Fibroblast of lung (primary cell): ENCODE measurements at regions not wholly inside any gene's neighbourhood (a gene's known extent, or its start where the extent isn't known, plus 50 kb on each side); places are given as distances from the start of the nearest gene placed in this dataset.

ENCODE experiments used
- DNase-seq, 2 donors: peaks; one replicate each; pipeline versions ENCODE4 v3.0.0 to v3.0.0-alpha.2; 2010; ENCODE audit warnings: low read depth in 2 of 2
- H2AFZ ChIP-seq: 2 replicates; pipeline ENCODE4 v1.5.1; 2012; ENCODE audit warnings: low read length, control low read depth, inconsistent platforms
- H3K27ac ChIP-seq: 2 replicates; pipeline ENCODE4 v1.5.1; 2011; ENCODE audit warnings: low read length, control low read depth; ENCODE audit not compliant: insufficient read depth
- H3K27me3 ChIP-seq: 2 replicates; pipeline ENCODE4 v1.5.1; 2011; ENCODE audit warnings: mild to moderate bottlenecking, low read length; ENCODE audit not compliant: control insufficient read depth, insufficient read depth
- H3K36me3 ChIP-seq: 2 replicates; pipeline ENCODE4 v1.5.1; 2011; ENCODE audit warnings: low read length; ENCODE audit not compliant: control insufficient read depth, insufficient read depth
- H3K4me1 ChIP-seq: 2 replicates; pipeline ENCODE4 v1.5.1; 2011; ENCODE audit warnings: low read length; ENCODE audit not compliant: control insufficient read depth, insufficient read depth; ENCODE audit errors: extremely low read depth
- H3K4me2 ChIP-seq: 2 replicates; pipeline ENCODE4 v1.5.1; 2011; ENCODE audit warnings: low read length, control low read depth; ENCODE audit not compliant: insufficient read depth; ENCODE audit errors: extremely low read depth
- H3K4me3 ChIP-seq, 4 experiments: fragments of 200-600 bp in 1 of 4; sonication (generic) in 1 of 4; replicated peaks in 1 of 4; 2 replicates each; pipeline ENCODE4 v1.5.1; 2011 to 2016; ENCODE audit warnings: low read length in 4 of 4, low read depth in 3 of 4, mild to moderate bottlenecking in 3 of 4, control low read depth in 2 of 4, inconsistent platforms in 1 of 4, mixed read lengths in 1 of 4; ENCODE audit not compliant: insufficient read depth in 1 of 4; ENCODE audit errors: control extremely low read depth in 1 of 4
- H3K79me2 ChIP-seq: 2 replicates; pipeline ENCODE4 v1.5.1; 2012; ENCODE audit warnings: mild to moderate bottlenecking, low read length, inconsistent platforms; ENCODE audit not compliant: control insufficient read depth, insufficient read depth
- H3K9ac ChIP-seq: 2 replicates; pipeline ENCODE4 v1.5.1; 2011; ENCODE audit warnings: mild to moderate bottlenecking, low read length, control low read depth; ENCODE audit not compliant: insufficient read depth
- H3K9me3 ChIP-seq: 2 replicates; pipeline ENCODE4 v1.5.1; 2012; ENCODE audit warnings: low read depth, low read length; ENCODE audit not compliant: control insufficient read depth, insufficient read depth
- H4K20me1 ChIP-seq: 2 replicates; pipeline ENCODE4 v1.5.1; 2011; ENCODE audit warnings: low read length; ENCODE audit not compliant: control insufficient read depth, insufficient read depth; ENCODE audit errors: extremely low read depth
- CTCF ChIP-seq, 2 donors: IDR thresholded peaks in 1 of 2; conservative IDR thresholded peaks in 1 of 2; 1 replicate in 1 of 2; 2 replicates in 1 of 2; pipeline ENCODE4 v1.5.1; 2011 to 2012; ENCODE audit warnings: low read length in 2 of 2, control low read depth in 1 of 2, inconsistent platforms in 1 of 2, low read depth in 1 of 2, mild to moderate bottlenecking in 1 of 2
- EZH2 ChIP-seq: IDR thresholded peaks from 2 replicates; pipeline ENCODE4 v1.5.1; 2012; ENCODE audit warnings: low read length, control low read depth, mild to moderate bottlenecking; ENCODE audit errors: missing control alignments

- no peak for DNase-seq
- no peaks in the 10 kb centered on the region for H3K27me3 ChIP-seq
- H3K36me3 ChIP-seq: peaks cover 3% of the 10 kb centered on the region
- no peak overlapping the region for H2AFZ ChIP-seq
- H3K4me3 ChIP-seq: no peak overlapping the region
- no peaks in the 10 kb centered on the region for H3K9me3 ChIP-seq
- H3K27ac ChIP-seq: no peak overlapping the region
- no peaks in the 10 kb centered on the region for H4K20me1 ChIP-seq
- TF ChIP-seq CTCF (conservative IDR thresholded peaks at IDR 0.05 in 1 of 2, IDR thresholded peaks at IDR 0.05 in 1 of 2; ENCODE audit: low read depth in 1 of 2, low read length in 2 of 2) (no peak), EZH2 (no peak)
- no peaks in the 10 kb centered on the region for H3K79me2 ChIP-seq
- H3K9ac ChIP-seq: no peak overlapping the region
- H3K4me2 ChIP-seq: no peak overlapping the region
- H3K4me1 ChIP-seq: peaks cover 2% of the 10 kb centered on the region
Observed at GRCh38 chr14:71731096-71731495, 201.1 kb upstream of the RGS6 start.

- H3K36me3 ChIP-seq: peaks cover 3% of the 10 kb centered on the region
- H3K9me3 ChIP-seq: no peaks in the 10 kb centered on the region
- no peak overlapping the region for H3K4me2 ChIP-seq
- DNase-seq: peak; percentile 50 to 82
- H3K4me1 ChIP-seq: peaks cover 2% of the 10 kb centered on the region
- no peaks in the 10 kb centered on the region for H3K27me3 ChIP-seq
- H3K27ac ChIP-seq: no peak overlapping the region
- H2AFZ ChIP-seq: no peak overlapping the region
- no peak for TF ChIP-seq EZH2
- no peak for TF ChIP-seq CTCF (conservative IDR thresholded peaks at IDR 0.05 in 1 of 2, IDR thresholded peaks at IDR 0.05 in 1 of 2; ENCODE audit: low read depth in 1 of 2, low read length in 2 of 2)
- H3K79me2 ChIP-seq: no peaks in the 10 kb centered on the region
- H3K9ac ChIP-seq: no peak overlapping the region
- no peak overlapping the region for H3K4me3 ChIP-seq
- no peaks in the 10 kb centered on the region for H4K20me1 ChIP-seq
Observed at GRCh38 chr14:71733210-71733883, 198.9 kb upstream of the RGS6 start.

- Histone ChIP-seq H3K4me2 (no peak overlapping the region), H3K4me3 (no peak overlapping the region), H3K9ac (no peak overlapping the region), H2AFZ (no peak overlapping the region), H3K36me3 (peaks cover 5% of the 10 kb centered on the region), H3K9me3 (no peaks in the 10 kb centered on the region), H3K27me3 (no peaks in the 10 kb centered on the region), H3K79me2 (no peaks in the 10 kb centered on the region), H3K4me1 (peaks cover 2% of the 10 kb centered on the region), H4K20me1 (no peaks in the 10 kb centered on the region), H3K27ac (no peak overlapping the region)
- DNase-seq: no peak
- TF ChIP-seq CTCF (conservative IDR thresholded peaks at IDR 0.05 in 1 of 2, IDR thresholded peaks at IDR 0.05 in 1 of 2; ENCODE audit: low read depth in 1 of 2, low read length in 2 of 2) (no peak), EZH2 (no peak)
Observed at GRCh38 chr14:71734076-71734475, 198.2 kb upstream of the RGS6 start.
